Stimulated activated CD4-positive, alpha-beta T cell treated with anti-CD3 and anti-CD28 coated beads, Interleukin-1b, Interleukin-23, amount 100 ng/mL, for 1 hour (primary cell): ENCODE measurements at regions not wholly inside any gene's neighbourhood (a gene's known extent, or its start where the extent isn't known, plus 50 kb on each side); places are given as distances from the start of the nearest gene placed in this dataset.
"Not testable (repeated sequence)": the region's sequence is repeated elsewhere in the genome, so short reads cannot be mapped to it uniquely, and the experiment has no call there.

Source experiments
- DNase-seq, 2 donors: peaks; one replicate each; pipeline ENCODE4 v3.0.0-alpha.2; 2020; ENCODE audit warnings: low read depth in 2 of 2

DNA sequence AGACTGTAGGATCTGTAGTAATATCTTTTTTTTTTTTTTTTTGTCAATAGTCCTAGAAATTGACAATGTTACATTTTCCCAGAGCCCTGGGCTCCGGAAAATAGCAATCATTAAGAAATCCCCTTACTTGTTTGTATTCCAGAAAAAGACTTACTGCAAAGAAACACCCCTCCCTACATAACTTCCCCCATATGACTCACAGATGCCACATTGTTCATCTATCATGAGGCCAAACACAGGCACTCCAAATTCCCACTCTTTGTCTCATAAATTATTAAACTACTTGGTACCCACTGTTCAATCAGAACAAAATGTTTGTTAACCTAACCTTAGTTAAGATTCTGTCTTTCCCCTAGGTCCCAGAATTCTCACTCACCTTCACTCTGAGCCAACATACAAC is 53.5 kb downstream of the TEX51 start:
- no peak for DNase-seq

- no peak for DNase-seq
Observed at GRCh38 chr2:126953483-126953882, 54.8 kb downstream of the TEX51 start.

DNA sequence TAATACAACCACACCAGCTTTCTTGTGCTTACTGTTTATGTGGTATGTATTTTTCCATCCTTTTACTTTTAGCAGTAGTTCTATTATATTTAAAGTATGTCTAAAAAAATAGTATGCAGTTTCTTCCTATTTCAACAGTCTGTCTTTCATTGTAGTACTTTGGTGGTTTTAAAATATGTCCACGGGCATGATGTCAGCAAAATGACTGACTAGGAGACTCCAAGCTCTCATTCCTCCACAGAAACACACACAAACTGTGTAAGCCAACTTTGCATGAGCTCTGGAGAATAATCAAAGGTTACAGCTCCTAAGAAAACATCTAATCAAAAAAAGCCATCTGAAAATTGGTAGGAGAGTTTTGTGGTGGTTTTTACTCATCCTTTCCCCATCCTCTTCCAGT is 56.1 kb downstream of the TEX51 start:
- DNase-seq: no peak

DNA sequence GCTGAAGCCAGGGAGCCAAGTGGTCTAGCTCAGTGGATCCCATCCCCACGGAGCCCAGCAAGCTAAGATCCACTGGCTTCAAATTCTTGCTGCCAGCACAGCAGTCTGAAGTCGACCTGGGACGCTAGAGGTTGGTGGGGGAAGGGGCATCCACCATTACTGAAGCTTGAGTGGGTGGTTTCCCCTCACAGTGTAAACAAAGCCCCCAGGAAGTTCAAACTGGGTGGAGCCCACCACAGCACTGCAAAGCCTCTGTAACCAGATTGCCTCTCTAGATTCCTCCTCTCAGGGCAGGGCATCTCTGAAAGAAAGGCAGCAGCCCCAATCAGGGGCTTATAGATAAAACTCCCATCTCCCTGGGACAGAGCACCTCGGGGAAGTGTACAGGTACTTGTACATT is 58.1 kb downstream of the TEX51 start:
- DNase-seq: not testable (repeated sequence)

DNA sequence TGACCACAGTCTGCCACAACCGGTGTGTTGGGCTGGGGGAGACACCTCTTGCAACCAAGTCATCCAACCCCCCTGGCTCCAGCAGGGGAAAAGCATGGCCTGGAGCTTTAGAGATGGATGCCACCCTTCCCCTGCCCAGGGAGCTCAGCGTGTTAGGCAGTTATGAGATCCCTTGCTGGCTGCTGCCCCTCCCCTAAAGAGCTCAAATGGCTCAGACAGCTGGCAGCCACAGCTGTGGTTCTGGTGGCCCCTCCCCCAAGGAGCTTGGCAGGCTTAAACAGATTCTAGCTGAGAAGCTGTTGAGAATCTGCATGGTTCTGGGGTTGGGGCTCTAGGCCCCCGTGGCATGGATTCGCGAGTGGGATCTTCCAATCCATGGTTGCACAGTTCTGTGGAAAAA is 64.7 kb downstream of the TEX51 start:
- no peak for DNase-seq

DNA sequence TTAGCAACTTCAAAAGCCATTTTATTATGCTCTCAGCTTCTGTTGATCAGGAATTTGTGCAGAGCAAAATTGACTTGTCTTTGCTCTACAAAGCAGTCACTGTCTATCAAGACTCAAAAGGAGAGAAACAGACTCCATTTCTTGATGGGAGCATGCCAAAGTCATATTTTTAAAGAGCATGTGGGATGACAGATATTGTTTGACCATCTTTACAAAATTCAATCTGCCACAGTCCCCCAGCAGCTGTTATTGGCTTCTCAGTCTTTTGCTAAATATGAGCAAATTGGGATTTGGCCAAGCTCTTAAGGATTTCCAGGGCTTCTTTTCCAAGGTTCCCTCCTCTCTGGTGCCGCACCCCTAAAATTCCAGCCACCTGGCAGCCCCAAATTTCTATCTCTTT is 67.9 kb downstream of the TEX51 start:
- no peak for DNase-seq

DNA sequence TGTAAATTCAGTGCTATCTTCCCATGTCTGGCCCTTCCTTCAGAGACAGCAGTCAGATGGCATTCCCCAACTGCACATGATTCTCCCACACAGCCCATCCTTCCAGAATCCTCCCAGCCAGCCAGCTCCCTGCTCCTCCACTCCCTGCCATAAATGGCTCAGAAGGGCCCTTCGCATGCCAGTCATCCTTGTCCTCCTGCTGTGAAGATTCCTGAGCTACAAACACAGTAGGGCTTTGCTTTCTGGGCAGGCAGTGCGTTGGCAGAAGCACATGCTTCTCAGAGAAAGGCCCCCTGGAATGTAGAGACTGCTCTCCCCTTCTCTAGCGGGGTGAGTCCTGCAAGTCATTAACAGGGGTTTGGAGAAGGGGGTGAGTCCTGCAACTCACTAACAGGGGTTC is 71.9 kb downstream of the TEX51 start:
- no peak for DNase-seq

DNA sequence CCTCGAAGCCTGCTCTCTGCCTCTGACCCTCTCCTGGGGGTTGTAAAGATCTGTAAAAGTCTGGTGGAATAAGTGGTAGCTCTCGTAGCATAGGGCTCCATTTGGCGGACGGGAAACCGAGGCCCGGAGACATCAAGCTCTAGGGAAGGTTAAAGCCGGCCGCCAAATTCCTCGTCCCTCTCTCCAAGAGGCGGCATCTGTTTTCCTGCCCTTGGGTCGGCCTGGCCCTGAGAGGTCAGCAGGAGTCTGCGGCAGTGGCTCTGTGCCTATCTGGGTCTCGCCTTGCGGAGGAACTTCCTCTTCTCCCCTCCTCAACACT is 72.4 kb downstream of the TEX51 start:
- DNase-seq: no peak

GRCh38 chr2:126971481-126972278 is 73.0 kb downstream of the TEX51 start:
- peak; percentile 19 to 54 for DNase-seq

- no peak for DNase-seq
Observed at GRCh38 chr2:126972279-126972626, 73.6 kb downstream of the TEX51 start.

DNA sequence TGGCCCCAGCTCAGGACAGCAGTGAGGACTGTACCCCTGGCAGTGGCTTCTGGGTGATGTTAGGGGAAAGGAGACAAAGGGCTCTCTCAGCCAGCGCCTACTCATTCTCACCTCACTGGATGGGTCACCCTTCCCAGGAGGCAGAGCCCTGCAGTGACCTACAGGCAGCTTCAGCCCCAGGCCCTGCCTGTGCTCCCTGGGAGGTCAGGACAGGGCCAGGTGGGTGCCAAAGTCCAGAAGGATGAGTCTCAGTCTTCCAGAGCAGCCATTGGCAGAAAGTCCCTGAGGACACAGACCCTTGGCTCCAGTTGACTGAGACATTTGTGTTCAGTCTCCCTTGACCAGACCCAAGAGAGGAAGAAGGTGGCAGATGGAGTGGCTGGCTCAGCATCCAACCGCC is 75.1 kb downstream of the TEX51 start:
- no peak for DNase-seq

DNA sequence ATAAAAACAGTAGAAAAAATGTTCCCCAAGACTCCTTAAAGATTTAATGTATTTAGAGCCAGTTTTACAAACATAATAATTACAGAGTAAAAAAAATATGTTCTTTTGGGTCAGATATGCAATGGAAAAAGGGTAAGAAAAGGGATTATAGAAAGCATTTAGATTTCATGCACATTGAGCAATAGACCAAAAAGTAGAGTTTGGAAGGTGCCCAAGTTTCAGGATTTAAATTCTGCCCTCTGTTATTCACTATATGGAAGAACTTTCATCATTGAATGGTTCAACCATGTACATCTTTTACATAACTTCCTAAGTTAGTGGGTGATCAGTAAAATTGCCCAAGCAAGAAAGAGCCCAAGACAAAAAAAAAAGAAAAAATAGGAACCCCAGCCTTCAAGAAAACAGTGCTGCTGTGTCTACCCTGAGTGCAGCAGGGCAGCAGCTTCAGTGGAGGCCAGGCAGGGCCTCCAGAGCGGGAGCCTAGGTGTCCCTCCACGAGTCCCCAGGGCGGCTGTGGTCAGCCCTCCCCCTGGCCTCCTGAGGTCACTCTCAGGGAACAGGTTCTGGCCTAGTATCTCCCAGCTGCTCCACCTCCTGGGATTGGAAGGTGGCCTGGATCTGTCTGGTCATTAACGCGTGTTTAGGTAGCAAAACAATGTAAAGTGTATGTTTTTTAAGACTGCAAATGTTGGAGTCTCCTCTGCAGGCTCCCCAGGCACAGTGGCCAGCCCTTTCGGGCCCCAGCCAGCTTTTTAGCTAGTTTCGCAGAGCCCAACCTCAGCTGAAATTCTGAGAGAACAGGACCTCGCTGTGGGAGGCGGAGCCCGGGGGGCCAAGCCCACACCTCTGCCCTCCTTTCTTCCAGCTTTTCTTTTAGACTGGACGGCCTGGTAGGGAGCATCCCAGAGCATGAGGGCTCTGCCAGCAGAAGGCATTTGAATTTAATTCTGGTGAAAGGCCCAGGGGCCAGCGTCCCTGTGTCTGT is 77.3 kb downstream of the TEX51 start:
- no peak for DNase-seq

- DNase-seq: no peak
Observed at GRCh38 chr2:126976721-126977328, 78.1 kb downstream of the TEX51 start.

DNA sequence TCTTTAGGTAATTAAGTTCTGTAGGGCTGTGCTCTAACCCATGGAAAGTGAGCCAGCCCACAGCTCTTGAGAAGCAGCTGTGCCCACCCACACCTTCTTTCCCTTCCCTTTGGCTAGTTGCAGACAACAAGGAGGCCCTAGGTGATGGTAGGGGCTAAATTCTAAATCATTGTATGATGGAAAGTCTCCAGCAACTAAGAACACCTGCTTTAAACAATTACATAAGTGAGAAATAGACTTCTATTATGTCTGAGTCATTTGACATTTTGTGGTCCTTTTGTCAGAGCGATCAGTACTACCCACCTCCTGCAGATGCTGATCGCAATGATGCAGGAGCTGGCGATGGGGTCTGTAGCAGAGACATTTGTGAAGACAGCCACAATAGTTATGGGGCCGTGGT is 79.6 kb downstream of the TEX51 start:
- DNase-seq: no peak

DNA sequence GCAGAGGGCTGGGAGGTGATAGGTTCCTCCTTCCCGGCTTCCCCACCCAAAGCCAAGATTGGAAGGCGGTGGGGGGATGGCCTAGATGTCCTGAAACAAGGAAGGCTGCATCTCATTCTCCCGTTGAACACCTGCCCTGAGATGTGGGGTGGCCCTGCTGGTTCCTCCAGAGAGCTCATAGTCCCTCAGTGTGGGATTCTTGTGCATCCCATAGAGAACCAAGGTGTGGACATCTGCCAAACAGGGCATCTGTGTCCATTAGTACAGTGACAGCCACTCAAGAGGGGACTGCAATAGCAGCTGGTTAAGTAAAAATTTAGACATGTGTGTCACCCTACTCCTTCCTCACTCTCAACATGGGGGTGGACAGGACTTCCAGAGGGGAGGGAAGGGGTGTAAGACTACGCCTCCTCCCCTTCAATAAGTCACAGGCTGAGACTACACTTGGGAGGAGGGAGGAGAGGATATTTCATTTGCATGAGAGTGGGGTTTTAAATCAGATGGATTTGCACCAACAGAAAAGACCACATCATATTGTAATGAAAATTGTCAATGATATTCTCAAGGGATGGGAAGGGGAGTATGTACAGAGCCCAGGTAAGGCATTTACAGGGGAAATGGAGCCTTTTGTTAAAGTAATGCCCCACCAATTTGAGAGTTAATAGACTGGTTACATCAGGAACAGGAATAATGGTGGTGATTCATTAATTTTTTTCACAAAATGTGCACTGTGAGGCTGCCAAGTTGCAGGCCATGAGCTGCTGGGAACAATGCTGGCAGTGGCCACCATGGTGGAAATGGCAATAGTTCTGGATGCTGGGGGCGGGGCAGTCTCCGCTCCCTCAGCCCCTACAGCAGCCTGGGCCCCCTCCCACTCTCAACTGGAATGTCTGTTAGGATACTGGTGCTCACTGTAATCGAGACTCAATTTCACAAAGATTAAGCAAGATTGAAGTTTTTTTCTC is 80.6 kb downstream of the TEX51 start:
- no peak for DNase-seq

- DNase-seq: no peak
Observed at GRCh38 chr2:126981476-126981875, 82.8 kb downstream of the TEX51 start.

DNA sequence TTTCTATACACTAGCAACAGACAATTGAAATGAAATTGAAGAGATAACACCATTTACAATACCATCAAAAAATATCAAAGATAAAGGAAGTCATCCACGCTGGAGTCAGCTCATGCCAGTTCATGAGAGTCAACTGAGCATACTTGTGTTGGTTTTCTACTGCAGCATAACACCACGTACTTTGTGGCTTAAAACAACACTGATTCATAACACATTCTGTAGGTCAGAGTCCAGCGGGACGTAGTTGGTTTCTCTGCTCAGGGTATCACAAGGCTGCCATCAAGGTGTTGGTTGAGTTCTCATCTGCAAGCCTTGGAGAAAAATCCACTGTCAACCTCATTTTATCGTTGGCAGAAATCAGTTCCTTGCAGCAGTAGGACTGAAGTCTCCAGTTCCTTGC is 84.2 kb downstream of the TEX51 start:
- DNase-seq: no peak

GRCh38 chr2:126986631-126987187 is 88.0 kb downstream of the TEX51 start:
- DNase-seq: no peak

GRCh38 chr2:126988482-126988881 is 89.8 kb downstream of the TEX51 start:
- DNase-seq: no peak

- not testable (repeated sequence) for DNase-seq
Observed at GRCh38 chr2:126989064-126989463, 90.4 kb downstream of the TEX51 start.

DNA sequence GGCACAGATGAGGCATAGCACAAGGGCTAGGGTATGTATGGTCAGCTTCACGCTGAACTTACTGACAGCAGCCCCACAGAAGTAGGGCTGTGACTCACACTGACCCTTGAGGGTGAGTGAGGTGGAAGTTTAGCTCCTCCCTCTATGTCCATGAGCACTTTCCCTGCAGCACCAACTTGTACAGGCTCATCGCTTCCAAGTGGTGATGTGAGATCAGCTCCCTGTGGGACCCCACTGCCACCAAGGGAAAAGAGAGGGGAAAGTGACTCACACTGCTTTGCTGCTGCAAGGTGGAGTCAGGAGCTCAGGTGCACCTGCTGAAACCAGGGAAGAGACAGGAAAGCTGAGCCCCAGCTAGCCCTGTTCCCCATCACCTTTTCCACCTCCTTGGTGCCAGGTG is 91.5 kb downstream of the TEX51 start:
- DNase-seq: no peak
